Fibroblast of skin of abdomen (primary cell): ENCODE measurements at regions not wholly inside any gene's neighbourhood (a gene's known extent, or its start where the extent isn't known, plus 50 kb on each side); places are given as distances from the start of the nearest gene placed in this dataset.

Source experiments
- DNase-seq: peaks from one replicate; pipeline ENCODE4 v3.0.0-alpha.2; 2013

- no peak for DNase-seq
Measured at GRCh38 chr7:110326966-110327365, 764.0 kb upstream of the LRRN3 start.

DNA sequence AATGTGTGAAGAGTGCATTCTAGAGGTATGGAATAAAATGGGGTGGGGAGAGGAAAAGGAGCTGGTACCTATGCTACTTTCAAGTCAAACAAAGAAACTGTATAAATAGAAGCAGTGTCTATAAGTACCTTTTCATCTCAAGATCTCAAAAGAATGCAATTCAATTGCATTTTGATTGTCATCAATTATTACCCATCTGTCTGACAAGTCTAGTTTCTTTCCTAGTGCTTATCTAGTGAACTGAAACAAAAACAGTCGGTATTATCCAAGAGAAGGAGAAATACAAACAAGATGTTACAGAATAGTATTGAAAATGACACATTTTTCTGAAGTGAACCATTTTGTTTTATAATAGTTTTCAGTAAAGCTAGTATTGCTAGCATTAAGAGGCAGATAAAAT lies 754.5 kb upstream of the LRRN3 start:
- DNase-seq: no peak

DNA sequence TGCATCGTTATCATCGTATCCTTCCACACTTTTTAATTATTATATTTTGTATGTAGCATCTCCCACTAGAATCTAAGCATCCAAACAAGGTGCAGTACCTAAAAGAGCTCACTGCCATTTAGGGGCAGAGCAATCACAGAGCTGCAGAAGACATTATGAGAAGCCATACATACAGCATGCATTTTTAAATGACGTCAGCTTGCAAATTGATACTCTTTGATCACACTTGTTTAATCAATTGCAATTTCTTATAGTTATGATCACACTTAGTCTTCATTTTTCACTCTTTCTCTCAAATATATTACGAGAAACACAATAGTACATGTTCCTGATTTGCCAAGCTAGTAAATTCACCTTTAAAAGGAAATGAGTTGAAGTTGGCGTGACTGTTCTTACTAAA lies 753.3 kb upstream of the LRRN3 start:
- DNase-seq: no peak

DNA sequence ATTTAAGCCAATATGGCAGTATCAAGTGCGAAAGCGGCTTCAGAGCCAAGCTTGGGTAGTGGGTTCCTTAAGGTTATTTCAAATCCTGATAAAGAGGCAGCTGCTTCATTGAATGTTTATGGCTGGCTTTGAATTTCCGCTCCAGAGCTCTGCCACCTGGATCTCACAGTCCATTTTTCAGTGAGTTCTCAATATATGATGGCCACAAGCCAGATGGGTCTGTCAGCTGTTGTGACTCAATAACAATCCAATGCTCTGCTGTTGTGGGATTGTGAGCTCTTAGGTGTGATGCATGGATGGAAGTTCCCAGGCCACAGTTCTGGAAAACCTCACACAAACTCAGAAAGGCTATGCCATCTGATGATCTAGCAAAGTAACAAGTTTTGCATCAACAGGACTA lies 743.8 kb upstream of the LRRN3 start:
- no peak for DNase-seq

DNA sequence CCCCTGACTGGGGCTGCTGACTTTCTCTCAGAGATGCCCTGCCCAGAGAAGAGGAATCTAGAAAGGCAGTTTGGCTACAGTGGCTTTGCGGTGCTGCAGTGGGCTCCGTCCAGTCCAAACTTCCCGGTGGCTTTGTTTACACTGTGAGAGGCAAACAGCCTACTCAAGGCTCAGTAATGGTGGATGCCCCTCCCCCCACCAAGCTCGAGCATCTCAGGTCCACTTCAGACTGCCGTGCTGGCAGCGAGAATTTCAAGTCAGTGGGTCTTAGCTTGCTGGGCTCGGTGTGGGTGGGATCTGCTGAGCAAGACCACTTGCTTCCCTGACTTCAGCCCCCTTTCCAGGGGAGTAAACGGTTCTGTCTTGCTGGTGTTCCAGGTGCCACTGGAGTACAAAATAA lies 734.5 kb upstream of the LRRN3 start:
- DNase-seq: no peak

GRCh38 chr7:110358028-110358427 lies 732.9 kb upstream of the LRRN3 start:
- DNase-seq: no peak

DNA sequence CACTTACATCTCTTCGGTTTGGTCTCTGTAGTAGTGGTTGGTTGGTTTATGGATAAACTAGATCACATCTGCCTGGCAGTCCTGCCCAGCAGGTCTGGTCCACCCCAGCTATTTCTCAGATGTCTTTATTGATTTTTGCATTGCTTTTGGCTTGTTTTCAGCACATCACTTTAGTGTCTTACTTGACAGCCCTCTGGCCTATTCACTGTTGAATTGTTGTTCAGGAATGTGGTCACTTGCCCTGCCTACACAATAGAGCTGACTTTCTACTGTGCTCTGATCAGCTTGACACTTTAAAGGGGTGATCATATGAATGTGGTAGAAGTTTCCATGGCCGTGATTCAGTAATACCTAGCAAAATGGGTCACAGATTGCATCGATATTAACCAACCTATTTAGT lies 719.2 kb upstream of the LRRN3 start:
- DNase-seq: no peak

DNA sequence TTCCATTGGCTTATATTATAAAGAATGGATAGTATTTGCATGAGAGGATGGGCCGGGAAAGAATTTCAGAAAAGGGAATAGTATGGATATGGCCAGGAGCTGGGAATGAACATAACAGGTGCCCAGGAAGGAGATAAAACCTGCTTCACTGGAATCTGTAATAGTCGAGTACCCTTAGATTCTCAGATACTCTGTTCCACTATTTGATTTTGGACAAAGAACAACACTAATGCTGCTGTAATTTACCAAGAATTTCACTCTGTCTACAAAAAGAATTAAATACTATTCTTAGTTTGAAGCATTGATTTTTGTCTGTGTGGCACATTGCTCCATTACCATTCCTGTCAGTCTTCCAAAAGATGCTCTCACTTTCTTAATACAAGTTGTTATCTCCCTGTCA lies 718.2 kb upstream of the LRRN3 start:
- no peak for DNase-seq

DNA sequence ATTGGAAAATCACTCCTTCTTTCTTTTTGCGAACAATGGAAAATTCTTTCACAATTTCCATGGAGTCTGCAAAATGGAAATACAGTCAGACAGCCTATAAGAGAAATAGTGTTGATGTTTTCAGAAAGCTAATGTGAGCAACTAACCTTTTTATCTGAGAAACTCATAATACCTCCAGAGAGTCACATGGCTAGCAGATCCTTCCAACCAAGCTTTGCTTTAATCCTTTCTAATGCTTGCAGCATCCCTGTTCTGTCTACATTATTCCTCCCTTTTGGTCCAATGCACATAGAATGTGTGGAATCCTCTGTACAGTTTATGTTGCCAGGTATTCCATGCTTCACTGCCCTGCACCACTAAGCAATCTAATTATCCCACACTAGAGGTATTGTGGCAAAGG lies 717.5 kb upstream of the LRRN3 start:
- no peak for DNase-seq

GRCh38 chr7:110373859-110374258 lies 717.1 kb upstream of the LRRN3 start:
- no peak for DNase-seq

DNA sequence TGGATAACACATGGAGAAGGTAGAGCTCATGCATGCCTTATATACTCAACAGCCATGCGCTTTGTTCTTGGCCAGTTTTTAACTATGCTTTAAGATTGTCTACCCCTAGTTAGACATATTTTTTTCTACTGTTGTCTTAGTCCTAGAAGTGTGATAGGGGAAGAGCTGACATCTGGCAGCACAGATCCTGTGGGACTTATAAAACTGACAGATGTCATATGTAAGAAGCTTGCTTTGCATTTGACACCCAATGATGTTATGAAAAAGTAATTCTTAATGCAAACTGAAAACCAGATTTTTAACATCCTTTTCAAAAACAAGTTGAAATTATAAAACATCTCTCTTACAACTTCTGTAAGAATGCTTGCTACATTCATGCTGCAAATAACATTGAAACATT lies 715.9 kb upstream of the LRRN3 start:
- DNase-seq: no peak

GRCh38 chr7:110382736-110383135 lies 708.2 kb upstream of the LRRN3 start:
- no peak for DNase-seq

GRCh38 chr7:110386006-110386405 lies 704.9 kb upstream of the LRRN3 start:
- DNase-seq: no peak

- peak; percentile 47 for DNase-seq
Measured at GRCh38 chr7:110386913-110387312, 704.0 kb upstream of the LRRN3 start.

GRCh38 chr7:110387689-110388088 lies 703.2 kb upstream of the LRRN3 start:
- DNase-seq: no peak

GRCh38 chr7:110388457-110388856 lies 702.5 kb upstream of the LRRN3 start:
- DNase-seq: no peak

- no peak for DNase-seq
Measured at GRCh38 chr7:110396021-110396420, 694.9 kb upstream of the LRRN3 start.

GRCh38 chr7:110397927-110398660 lies 692.8 kb upstream of the LRRN3 start:
- DNase-seq: no peak

- no peak for DNase-seq
Measured at GRCh38 chr7:110399421-110399820, 691.5 kb upstream of the LRRN3 start.

GRCh38 chr7:110400411-110400810 lies 690.5 kb upstream of the LRRN3 start:
- DNase-seq: no peak

DNA sequence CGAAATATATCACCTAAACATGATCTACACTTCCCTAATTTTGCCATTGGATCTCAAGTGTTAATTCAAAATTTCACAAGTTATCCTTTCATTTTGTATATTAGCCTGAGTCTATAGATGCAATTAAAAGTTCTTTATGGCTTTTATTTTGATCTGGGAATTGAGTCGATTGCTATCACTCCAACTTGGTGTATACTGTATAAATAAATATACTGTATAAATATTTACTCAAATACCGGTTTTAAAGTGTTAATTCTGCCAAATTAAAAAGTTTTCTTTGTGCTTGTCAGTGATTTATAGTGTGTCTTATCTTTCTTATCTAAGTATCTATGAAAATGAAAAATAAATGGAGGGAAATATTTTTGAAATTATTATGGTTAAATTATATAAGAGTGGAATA lies 683.7 kb upstream of the LRRN3 start:
- no peak for DNase-seq

GRCh38 chr7:110407706-110408105 lies 683.2 kb upstream of the LRRN3 start:
- no peak for DNase-seq

DNA sequence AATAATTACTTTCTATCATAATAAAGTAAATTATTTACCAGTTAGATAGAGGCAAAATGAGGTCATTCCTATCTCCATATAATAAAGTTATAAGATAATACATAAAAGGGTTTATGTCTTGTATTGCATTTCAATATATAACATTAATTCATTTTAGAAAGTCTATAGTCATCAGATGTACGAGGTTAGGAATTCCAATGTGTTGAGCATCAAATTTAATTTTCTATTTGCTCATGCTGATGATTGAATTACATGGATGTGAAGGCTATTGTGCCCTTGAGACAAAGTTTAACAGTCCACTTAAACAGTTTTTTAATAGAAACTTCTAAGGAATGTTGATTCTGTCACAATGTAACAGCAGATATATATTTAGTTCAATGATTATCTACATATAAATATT lies 678.3 kb upstream of the LRRN3 start:
- no peak for DNase-seq

DNA sequence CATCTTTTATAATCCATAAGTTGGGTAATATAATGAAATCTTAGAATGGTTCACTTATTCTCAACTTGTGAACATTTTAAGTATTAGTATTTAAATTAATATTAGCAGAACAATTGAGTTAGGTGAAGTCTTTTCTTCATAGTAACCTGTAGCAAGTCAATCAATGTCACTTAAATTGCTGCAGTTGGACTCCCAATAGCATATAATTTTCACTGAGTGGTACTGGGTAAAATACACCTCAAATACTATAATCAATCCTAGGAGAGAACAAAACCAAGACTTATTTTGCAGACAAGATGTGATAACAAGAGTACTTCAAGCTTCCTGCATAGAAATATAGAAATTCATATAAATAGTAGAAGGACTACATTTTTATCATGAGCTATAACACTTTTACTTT lies 677.9 kb upstream of the LRRN3 start:
- DNase-seq: no peak

DNA sequence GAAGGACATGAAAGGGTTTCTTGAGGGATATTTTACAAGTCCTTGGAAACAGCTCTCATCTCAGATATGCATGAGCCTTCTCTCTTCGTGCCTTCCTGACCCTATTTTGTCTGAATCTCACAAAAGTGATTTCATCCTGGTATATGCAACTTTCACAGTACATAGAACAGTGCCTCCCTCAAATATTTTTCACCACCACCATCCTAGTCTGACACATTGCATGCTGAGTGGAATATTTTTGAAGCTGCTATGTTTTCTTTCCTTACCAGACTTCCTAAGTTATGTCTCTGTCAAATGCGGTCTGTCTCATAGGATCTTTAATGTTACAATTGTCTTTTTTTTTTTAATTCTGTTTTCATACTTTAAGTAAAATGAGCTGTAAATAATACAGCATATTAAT lies 673.3 kb upstream of the LRRN3 start:
- DNase-seq: no peak
